HG03442 (cell line): ENCODE measurements at regions not wholly inside any gene's neighbourhood (a gene's known extent, or its start where the extent isn't known, plus 50 kb on each side); places are given as distances from the start of the nearest gene placed in this dataset.

Experiments used
- ATAC-seq: cut with Tn5 transposase; IDR thresholded peaks from one replicate; pipeline ENCODE4 v1.9.1; 2021; ENCODE audit warnings: mild to moderate bottlenecking, moderate library complexity; ENCODE audit not compliant: unreplicated experiment

- ATAC-seq = no peak
These were observed 283.6 kb downstream of the LMO7 start for GRCh38 chr13:75919660-75920199.

GRCh38 chr13:75915066-75915465 lies 278.9 kb downstream of the LMO7 start:
- no peak for ATAC-seq

GRCh38 chr13:75913925-75914324 lies 277.8 kb downstream of the LMO7 start:
- ATAC-seq = no peak

- ATAC-seq = no peak
These were observed 274.5 kb downstream of the LMO7 start for GRCh38 chr13:75910591-75910990.
